ENCODE measurements at regions not wholly inside any gene's neighbourhood (a gene's known extent, or its start where the extent isn't known, plus 50 kb on each side); places are given as distances from the start of the nearest gene placed in this dataset.

GRCh38 chr2:20563251-20563650, 87.6 kb downstream of the HS1BP3 start:
- TF ChIP-seq POLR2A (IDR thresholded peaks at IDR 0.05; ENCODE audit: low read depth): no peak
- no peak for TF ChIP-seq CTCF (IDR thresholded peaks at IDR 0.05)
- no peak for TF ChIP-seq POLR2AphosphoS5 (IDR thresholded peaks at IDR 0.05)
- no peak for TF ChIP-seq EP300 (IDR thresholded peaks at IDR 0.05)
